Skeletal muscle cell (primary cell): ENCODE measurements at regions not wholly inside any gene's neighbourhood (a gene's known extent, or its start where the extent isn't known, plus 50 kb on each side); places are given as distances from the start of the nearest gene placed in this dataset.

ENCODE experiments used
- DNase-seq: peaks from one replicate; pipeline ENCODE4 v3.0.0-alpha.2; 2010; ENCODE audit warnings: low read depth
- H3K4me3 ChIP-seq: 2 replicates; pipeline ENCODE4 v1.5.1; 2011; ENCODE audit warnings: low read depth, mild to moderate bottlenecking, control low read depth, low read length, moderate library complexity

GRCh38 chr14:76974365-76974764 lies 54.1 kb downstream of the IRF2BPL start:
- H3K4me3 ChIP-seq, result no peak overlapping the region

GRCh38 chr14:76971549-76971948 lies 57.0 kb downstream of the IRF2BPL start:
- H3K4me3 ChIP-seq, result no peak overlapping the region
- no peak for DNase-seq

More at GRCh38 chr14:76974365-76974764, 54.1 kb downstream of the IRF2BPL start:
- DNase-seq, result no peak

GRCh38 chr14:76968621-76969063 lies 59.9 kb downstream of the IRF2BPL start:
- no peak for DNase-seq

GRCh38 chr14:76967788-76968187 lies 60.7 kb downstream of the IRF2BPL start:
- H3K4me3 ChIP-seq, result no peak overlapping the region
- DNase-seq, result no peak

More at GRCh38 chr14:76968621-76969063, 59.9 kb downstream of the IRF2BPL start:
- H3K4me3 ChIP-seq, result no peak overlapping the region

- H3K4me3 ChIP-seq, result no peak overlapping the region
- DNase-seq, result no peak
Measured at GRCh38 chr14:76965232-76965631, 63.3 kb downstream of the IRF2BPL start.

- H3K4me3 ChIP-seq, result no peak overlapping the region
- DNase-seq, result no peak
Measured at GRCh38 chr14:76964695-76965094, 63.8 kb downstream of the IRF2BPL start.

- no peak overlapping the region for H3K4me3 ChIP-seq
- DNase-seq, result no peak
Measured at GRCh38 chr14:76963372-76963771, 65.1 kb downstream of the IRF2BPL start.

GRCh38 chr14:76962303-76962660 lies 66.2 kb downstream of the IRF2BPL start:
- peak overlapping the region; percentile 34 for H3K4me3 ChIP-seq

GRCh38 chr14:76961631-76962302 lies 66.7 kb downstream of the IRF2BPL start:
- H3K4me3 ChIP-seq, result peak overlapping the region; percentile 34
- DNase-seq, result peak; percentile 89

More at GRCh38 chr14:76962303-76962660, 66.2 kb downstream of the IRF2BPL start:
- DNase-seq, result no peak

- DNase-seq, result no peak
- no peak overlapping the region for H3K4me3 ChIP-seq
Measured at GRCh38 chr14:76958980-76959710, 69.4 kb downstream of the IRF2BPL start.

GRCh38 chr14:76958020-76958979 lies 70.2 kb downstream of the IRF2BPL start:
- H3K4me3 ChIP-seq, result no peak overlapping the region
- no peak for DNase-seq

- H3K4me3 ChIP-seq, result no peak overlapping the region
- no peak for DNase-seq
Measured at GRCh38 chr14:76957224-76957891, 71.2 kb downstream of the IRF2BPL start.

GRCh38 chr14:76956316-76957090 lies 72.0 kb downstream of the IRF2BPL start:
- H3K4me3 ChIP-seq, result peak overlapping the region; percentile 33
- peak; percentile 67 for DNase-seq

GRCh38 chr14:76955575-76956315 lies 72.8 kb downstream of the IRF2BPL start:
- no peak for DNase-seq
- H3K4me3 ChIP-seq, result peak overlapping the region; percentile 13

- DNase-seq, result no peak
Measured at GRCh38 chr14:76954394-76955190, 73.9 kb downstream of the IRF2BPL start.

GRCh38 chr14:76953311-76953945 lies 75.1 kb downstream of the IRF2BPL start:
- H3K4me3 ChIP-seq, result no peak overlapping the region
- no peak for DNase-seq

More at GRCh38 chr14:76954394-76955190, 73.9 kb downstream of the IRF2BPL start:
- no peak overlapping the region for H3K4me3 ChIP-seq

GRCh38 chr14:76951166-76951565 lies 77.3 kb downstream of the IRF2BPL start:
- no peak for DNase-seq
- H3K4me3 ChIP-seq, result no peak overlapping the region
